PFSK-1 (cell line): ENCODE measurements at regions not wholly inside any gene's neighbourhood (a gene's known extent, or its start where the extent isn't known, plus 50 kb on each side); places are given as distances from the start of the nearest gene placed in this dataset.

Experiments
- SIN3A ChIP-seq: IDR thresholded peaks from 2 replicates; pipeline ENCODE4 v1.6.1; 2012; ENCODE audit warnings: mild to moderate bottlenecking, low read length, moderate library complexity, borderline replicate concordance; ENCODE audit not compliant: insufficient read depth
- TF ChIP-seq, protein P1 (sequence below), 2 experiments: IDR thresholded peaks; 2 replicates each; pipeline versions ENCODE4 v1.6.1 to v1.8.0; 2011 to 2012; ENCODE audit warnings: low read depth in 2 of 2, low read length in 2 of 2, control low read depth in 1 of 2, inconsistent platforms in 1 of 2, mild to moderate bottlenecking in 1 of 2, moderate library complexity in 1 of 2; ENCODE audit not compliant: insufficient read depth in 1 of 2

DNA sequence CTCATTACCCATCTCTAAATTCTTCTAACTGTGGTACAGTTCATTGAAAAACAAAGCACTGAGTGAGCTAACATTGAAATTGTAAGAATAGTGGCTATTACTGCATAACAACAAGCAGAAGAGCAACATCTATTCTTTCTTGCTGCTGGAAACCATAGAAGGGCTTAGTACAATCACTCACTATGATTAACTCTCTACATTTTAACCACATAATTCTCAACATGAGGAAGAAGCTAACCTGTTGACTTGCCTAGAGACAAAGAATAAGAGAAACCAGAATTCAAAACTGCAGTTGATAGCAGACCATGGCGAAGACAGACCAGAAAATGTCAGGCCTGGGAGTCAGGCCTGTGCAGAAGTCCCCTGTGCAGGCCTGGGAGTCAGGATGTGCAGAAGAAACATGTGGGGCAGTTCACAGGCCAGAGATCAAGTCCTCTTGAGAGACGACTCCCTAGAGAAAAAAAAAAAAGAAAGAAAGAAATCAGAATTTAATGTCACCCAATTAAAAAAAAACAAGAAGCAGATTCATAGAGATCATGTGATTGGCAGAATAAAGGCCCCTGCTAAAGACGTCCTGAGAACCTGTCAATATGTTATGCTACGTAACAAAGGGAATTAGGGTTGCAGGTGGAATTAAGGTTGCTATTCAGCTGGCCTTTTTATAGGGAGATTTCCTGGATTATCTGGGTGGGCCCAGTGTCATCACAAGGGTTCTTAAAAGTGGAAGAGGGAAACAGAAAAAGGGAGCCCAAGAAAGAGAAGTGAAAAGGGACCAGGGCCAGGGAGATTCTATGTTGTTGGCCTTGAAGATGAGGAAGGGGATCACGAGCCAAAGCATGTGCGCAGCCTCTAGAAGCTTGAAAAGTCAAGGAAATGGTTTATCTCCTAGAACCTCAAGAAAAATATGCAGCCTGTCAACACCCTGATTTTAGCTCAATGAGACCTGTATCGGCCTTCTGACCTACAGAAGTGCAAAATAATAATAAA, 94.9 kb downstream of the MRPL39 start:
- TF ChIP-seq SIN3A = no peak
- TF ChIP-seq, protein P1, sequence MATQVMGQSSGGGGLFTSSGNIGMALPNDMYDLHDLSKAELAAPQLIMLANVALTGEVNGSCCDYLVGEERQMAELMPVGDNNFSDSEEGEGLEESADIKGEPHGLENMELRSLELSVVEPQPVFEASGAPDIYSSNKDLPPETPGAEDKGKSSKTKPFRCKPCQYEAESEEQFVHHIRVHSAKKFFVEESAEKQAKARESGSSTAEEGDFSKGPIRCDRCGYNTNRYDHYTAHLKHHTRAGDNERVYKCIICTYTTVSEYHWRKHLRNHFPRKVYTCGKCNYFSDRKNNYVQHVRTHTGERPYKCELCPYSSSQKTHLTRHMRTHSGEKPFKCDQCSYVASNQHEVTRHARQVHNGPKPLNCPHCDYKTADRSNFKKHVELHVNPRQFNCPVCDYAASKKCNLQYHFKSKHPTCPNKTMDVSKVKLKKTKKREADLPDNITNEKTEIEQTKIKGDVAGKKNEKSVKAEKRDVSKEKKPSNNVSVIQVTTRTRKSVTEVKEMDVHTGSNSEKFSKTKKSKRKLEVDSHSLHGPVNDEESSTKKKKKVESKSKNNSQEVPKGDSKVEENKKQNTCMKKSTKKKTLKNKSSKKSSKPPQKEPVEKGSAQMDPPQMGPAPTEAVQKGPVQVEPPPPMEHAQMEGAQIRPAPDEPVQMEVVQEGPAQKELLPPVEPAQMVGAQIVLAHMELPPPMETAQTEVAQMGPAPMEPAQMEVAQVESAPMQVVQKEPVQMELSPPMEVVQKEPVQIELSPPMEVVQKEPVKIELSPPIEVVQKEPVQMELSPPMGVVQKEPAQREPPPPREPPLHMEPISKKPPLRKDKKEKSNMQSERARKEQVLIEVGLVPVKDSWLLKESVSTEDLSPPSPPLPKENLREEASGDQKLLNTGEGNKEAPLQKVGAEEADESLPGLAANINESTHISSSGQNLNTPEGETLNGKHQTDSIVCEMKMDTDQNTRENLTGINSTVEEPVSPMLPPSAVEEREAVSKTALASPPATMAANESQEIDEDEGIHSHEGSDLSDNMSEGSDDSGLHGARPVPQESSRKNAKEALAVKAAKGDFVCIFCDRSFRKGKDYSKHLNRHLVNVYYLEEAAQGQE (IDR thresholded peaks at IDR 0.05; ENCODE audit: insufficient read depth in 1 of 2, low read depth in 2 of 2, low read length in 2 of 2) = no peak
